Heart left ventricle (tissue), 16 donors: ENCODE measurements at regions not wholly inside any gene's neighbourhood (a gene's known extent, or its start where the extent isn't known, plus 50 kb on each side); places are given as distances from the start of the nearest gene placed in this dataset.
A peak's percentile ranks its signal among the peaks of the same experiment; 100 is the strongest.

Source experiments
- ATAC-seq, 4 donors: fragments of 200-7000 bp; cut with Tn5 transposase; one replicate each; pipeline ENCODE4 v1.9.1; 2020 to 2022; ENCODE audit warnings: moderate library complexity in 4 of 4, mild to moderate bottlenecking in 3 of 4, moderate number of reproducible peaks in 1 of 4
- DNase-seq, 5 donors: peaks; one replicate each; pipeline ENCODE4 v3.0.0-alpha.2; 2020
- H3K27ac ChIP-seq, 12 donors: fragments of 200-600 bp; sonication (generic) in 4 of 12; one replicate each; pipeline versions ENCODE4 v1.5.0 to v1.8.0; 2016 to 2022; ENCODE audit warnings: mild to moderate bottlenecking in 2 of 12
- H3K27me3 ChIP-seq, 9 donors: fragments of 200-600 bp; sonication (generic) in 2 of 9; one replicate each; pipeline versions ENCODE4 v1.5.1 to v1.8.0; 2016 to 2022; ENCODE audit warnings: mild to moderate bottlenecking in 3 of 9
- H3K36me3 ChIP-seq, 9 donors: fragments of 200-600 bp; sonication (generic) in 2 of 9; one replicate each; pipeline versions ENCODE4 v1.5.0 to v1.8.0; 2018 to 2022; ENCODE audit warnings: mild to moderate bottlenecking in 2 of 9
- H3K4me1 ChIP-seq, 12 donors: fragments of 200-600 bp; sonication (generic) in 4 of 12; one replicate each; pipeline versions ENCODE4 v1.5.0 to v1.8.0; 2016 to 2022; ENCODE audit warnings: mild to moderate bottlenecking in 3 of 12
- H3K4me3 ChIP-seq, 12 donors: fragments of 200-600 bp; sonication (generic) in 4 of 12; one replicate each; pipeline versions ENCODE4 v1.5.0 to v1.8.0; 2017 to 2022; ENCODE audit warnings: mild to moderate bottlenecking in 9 of 12, moderate library complexity in 4 of 12
- H3K9me3 ChIP-seq, 12 donors: fragments of 200-600 bp; sonication (generic) in 4 of 12; one replicate each; pipeline versions ENCODE4 v1.5.0 to v1.8.0; 2016 to 2022; ENCODE audit warnings: mild to moderate bottlenecking in 1 of 12
- CTCF ChIP-seq, 12 donors: fragments of 200-600 bp; sonication (generic) in 4 of 12; IDR thresholded peaks; one replicate each; pipeline versions ENCODE4 v1.5.0 to v1.8.0; 2018 to 2022; ENCODE audit warnings: antibody characterized with exemption in 12 of 12, mild to moderate bottlenecking in 5 of 12
- POLR2A ChIP-seq, 2 donors: fragments of 450-650 bp; IDR thresholded peaks; one replicate each; pipeline ENCODE4 v1.6.1; 2017; ENCODE audit warnings: antibody characterized with exemption in 2 of 2, mild to moderate bottlenecking in 2 of 2, moderate library complexity in 2 of 2
- WGBS, 4 donors: extraction: QIAGEN DNeasy Blood & Tissue Kit in 2 of 4; methylation state at CpG; one replicate each; pipeline versions ENCODE4 v1.1.5 to v1.1.7; 2013 to 2018; 5-methylcytosine and 5-hydroxymethylcytosine counted together
- intact Hi-C, 10 donors: fragments of 100-400 bp; cut with DNase I; formaldehyde crosslinking; loops; one replicate each; pipeline versions ENCODE4 v1.11.1 to v1.14.2; 2022
- donor health status: ischemic (EF 13 %, LVEDD 7.1; RV severe dilation, severe dysfunction).
- donor health status: healthy with polysubstance abuse.
- donor health status: DM: no; HTN: yes; CAD: no.
- donor health status: DM: no; HTN: no; CAD: no.
- donor health status: ischemic (EF 25% LVEDD 6.9; RV normal size, moderate dysfunction).
- donor health status: ischemic (EF 25% LVEDD 5.7; RV mildly dilated, moderate dysfunction).
- donor health status: healthy.
- donor health status: DM: yes; HTN: yes; CAD: no.
- donor health status: ischemic (EF 35%, LVEDD 5.7; RV mildly dilated, moderate dysfunction).
- donor health status: nonischemic (EF 11% LVEDD 7.7; RV severe dilation, severe dysfunction).
- donor health status: DM: yes; HTN: yes; CAD: no.
- donor health status: PGD.
- donor health status: ischemic (EF 29% LVEDD 5.4; RV normal size, mild dysfunction).
- donor health status: nonischemic (EF 23%, LVEDD 6.1; RV moderate dilation, normal function).

DNA sequence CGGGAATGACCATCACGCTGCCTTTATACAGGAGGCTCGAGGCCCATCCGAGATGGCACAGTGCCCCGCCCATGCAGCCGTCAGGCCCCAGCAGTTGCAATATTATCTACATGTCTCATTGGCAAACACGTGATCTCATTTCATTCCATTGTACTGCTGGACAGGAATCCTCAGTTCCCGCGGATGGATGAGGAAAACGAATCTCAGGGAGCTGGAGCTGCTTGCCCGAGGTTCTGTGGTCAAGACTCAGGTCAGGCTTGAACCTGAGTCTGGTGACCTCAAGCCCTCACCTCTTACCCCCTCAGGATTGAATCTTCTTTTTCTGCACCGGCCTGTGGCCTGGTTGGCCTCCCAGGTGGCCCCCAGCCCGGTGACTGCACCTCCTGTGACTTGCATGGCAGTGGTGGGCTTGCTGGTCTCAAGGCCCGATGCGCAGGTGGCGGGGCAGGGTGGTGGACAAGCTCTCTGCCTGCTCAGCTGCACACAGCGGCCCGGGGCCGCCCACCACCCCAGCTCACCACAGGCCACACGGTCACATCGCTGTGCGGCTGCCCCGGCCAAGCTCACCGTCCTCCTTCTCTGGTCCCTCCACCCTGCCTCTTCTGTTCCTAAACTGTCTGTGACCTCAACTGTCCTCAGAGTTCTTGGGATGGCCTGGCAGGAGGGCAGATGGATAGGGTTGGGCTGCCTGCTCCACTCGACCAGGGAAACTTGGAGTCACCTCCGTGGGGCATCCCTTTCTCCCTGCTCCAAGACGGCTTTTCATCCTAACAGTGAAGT lies 52.0 kb upstream of the HS6ST1 start:
- Histone ChIP-seq H3K36me3 (no peaks in the 10 kb centered on the region), H3K4me1 (peaks cover 0 to 5% (median 0%) of the 10 kb centered on the region in 12 donors), H3K27ac (no peak overlapping the region), H3K4me3 (no peak overlapping the region), H3K27me3 (no peaks in the 10 kb centered on the region), H3K9me3 (no peaks in the 10 kb centered on the region)
- intact Hi-C loops: no loop called here
- ATAC-seq (no peak), DNase-seq (peak in 1 of 5 donors; percentile 48)
- WGBS, 4 donors: 88 to 94% (median 91%) methylated on average over 25 to 27 of the region's 27 CpGs
- TF ChIP-seq POLR2A (IDR thresholded peaks at IDR 0.05) (no peak), CTCF (IDR thresholded peaks at IDR 0.05) (no peak)

- H3K4me3 ChIP-seq: no peak overlapping the region
- ATAC-seq: no peak
- peak in 1 of 5 donors; percentile 57 for DNase-seq
These were observed 52.6 kb upstream of the HS6ST1 start for GRCh38 chr2:128371248-128371630.

GRCh38 chr2:128371648-128372345 lies 53.1 kb upstream of the HS6ST1 start:
- Histone ChIP-seq H3K36me3 (no peaks in the 10 kb centered on the region), H3K4me3 (no peak overlapping the region), H3K9me3 (no peaks in the 10 kb centered on the region), H3K27ac (no peak overlapping the region), H3K27me3 (no peaks in the 10 kb centered on the region), H3K4me1 (peaks cover 0 to 5% (median 0%) of the 10 kb centered on the region in 12 donors)
- no peak for TF ChIP-seq POLR2A (IDR thresholded peaks at IDR 0.05)
- TF ChIP-seq CTCF (IDR thresholded peaks at IDR 0.05): no peak
- 91 to 94% (median 93%) methylated on average over 10 to 11 of the region's 11 CpGs for WGBS, 4 donors
- no peak for ATAC-seq
- intact Hi-C loops: no loop called here
- peak in 1 of 5 donors; percentile 46 for DNase-seq

More at GRCh38 chr2:128371248-128371630, 52.6 kb upstream of the HS6ST1 start:
- 83 to 100% (median 94%) methylated on average over 3 to 8 of the region's 8 CpGs for WGBS, 4 donors
- peaks cover 0 to 5% (median 0%) of the 10 kb centered on the region in 12 donors for H3K4me1 ChIP-seq
- H3K9me3 ChIP-seq: no peaks in the 10 kb centered on the region
- no peaks in the 10 kb centered on the region for H3K27me3 ChIP-seq
- TF ChIP-seq POLR2A (IDR thresholded peaks at IDR 0.05) (no peak), CTCF (IDR thresholded peaks at IDR 0.05) (no peak)
- H3K36me3 ChIP-seq: no peaks in the 10 kb centered on the region
- intact Hi-C loops: no loop called here
- no peak overlapping the region for H3K27ac ChIP-seq

DNA sequence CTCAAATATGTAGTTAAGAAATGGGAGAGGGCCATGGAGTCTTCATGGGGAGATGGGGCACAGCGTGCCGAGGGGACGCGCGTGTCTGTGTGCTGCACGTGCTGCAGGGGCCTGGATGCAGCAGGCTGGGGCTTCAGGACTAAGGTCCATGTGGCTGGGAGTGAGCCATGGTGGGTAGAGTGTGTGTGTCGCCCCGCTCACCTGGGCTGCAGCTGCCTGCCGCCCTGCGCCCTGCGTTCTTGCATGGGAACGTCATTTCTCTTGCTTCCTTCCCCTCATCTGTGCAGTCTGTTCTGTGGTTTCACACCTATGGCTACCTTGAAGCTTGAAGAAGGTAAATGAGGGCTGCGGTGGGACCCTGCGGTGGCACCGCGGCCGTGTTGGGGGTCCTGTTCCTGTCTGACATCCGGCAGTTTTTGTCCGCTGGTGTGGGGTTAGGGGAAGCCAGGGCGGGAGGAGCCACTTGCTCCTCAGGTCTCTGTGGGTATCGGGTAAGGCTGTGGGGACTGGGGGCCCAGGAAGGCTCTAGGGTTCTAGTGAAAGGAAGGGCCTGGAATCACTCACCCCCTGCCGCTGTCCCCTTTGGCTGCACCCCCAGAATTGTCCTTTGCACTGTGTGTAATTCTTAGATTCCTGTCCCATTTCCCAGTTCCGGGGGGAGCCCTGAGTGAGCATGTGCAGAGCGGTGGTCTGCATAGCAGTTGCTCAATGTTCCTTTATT lies 54.1 kb upstream of the HS6ST1 start:
- DNase-seq: peak in 1 of 5 donors; percentile 58
- no peaks in the 10 kb centered on the region for H3K9me3 ChIP-seq
- WGBS, 4 donors: 90 to 97% (median 94%) methylated on average over 24 of the region's 24 CpGs
- TF ChIP-seq CTCF (IDR thresholded peaks at IDR 0.05): no peak
- TF ChIP-seq POLR2A (IDR thresholded peaks at IDR 0.05): no peak
- no peak overlapping the region for H3K27ac ChIP-seq
- H3K4me3 ChIP-seq: no peak overlapping the region
- no peaks in the 10 kb centered on the region for H3K36me3 ChIP-seq
- intact Hi-C loops: no loop called here
- no peak for ATAC-seq
- H3K27me3 ChIP-seq: no peaks in the 10 kb centered on the region
- peaks cover 0 to 5% (median 0%) of the 10 kb centered on the region in 12 donors for H3K4me1 ChIP-seq
